HepG2 (cell line): ENCODE measurements at regions not wholly inside any gene's neighbourhood (a gene's known extent, or its start where the extent isn't known, plus 50 kb on each side); places are given as distances from the start of the nearest gene placed in this dataset.

ENCODE experiments used
- ATAC-seq: fragments of 200-7000 bp; cut with Tn5 transposase; 3 replicates; pipeline ENCODE4 v1.9.1; 2020; ENCODE audit warnings: mild to moderate bottlenecking, moderate library complexity
- BruUV-seq: library from RNA; stranded (reverse); fragments of 400-500 nt; replicated peaks from 2 replicates; lab custom pipeline; 2021; lab: Mats Ljungman, UMichigan
- CTCF ChIA-PET: fragments of 300-600 bp; formaldehyde crosslinking; extraction: SDS; loops from one replicate; lab custom pipeline; 2021; ENCODE audit warnings: low total read pairs, inconsistent platforms, low intra/inter-chr PET ratio; lab: Yijun Ruan, JAX
- POLR2A ChIA-PET: fragments of 350-600 bp; sonication (Branson Sonifier 250); formaldehyde crosslinking; loops from one replicate; lab custom pipeline; 2020; ENCODE audit warnings: antibody characterized with exemption, inconsistent platforms; lab: Yijun Ruan, JAX
- DNase-seq: peaks from one replicate; pipeline ENCODE4 v3.0.0-alpha.2; 2015; ENCODE audit warnings: low spot score
- FAIRE-seq: peaks from 3 replicates; lab custom pipeline; 2011; peaks lifted over from hg19 to GRCh38; lab: Jason Lieb, UNC
- H2AFZ ChIP-seq: one replicate; pipeline ENCODE4 v1.6.1; 2011; ENCODE audit warnings: low read length, inconsistent platforms
- H3K27ac ChIP-seq: fragments of 300-600 bp; 3 replicates; pipeline ENCODE4 v1.8.0; 2011; ENCODE audit warnings: mixed run types, mild to moderate bottlenecking, mixed read lengths, low read length, inconsistent platforms; ENCODE audit not compliant: insufficient read depth; ENCODE audit errors: extremely low read length
- H3K27me3 ChIP-seq, 2 experiments: fragments of 200-600 bp in 1 of 2; 2 replicates in 1 of 2; 3 replicates in 1 of 2; pipeline versions ENCODE4 v1.6.0 to v1.8.0; 2011; ENCODE audit warnings: low read length in 2 of 2, mild to moderate bottlenecking in 2 of 2, moderate library complexity in 2 of 2, inconsistent platforms in 1 of 2; ENCODE audit not compliant: insufficient read depth in 2 of 2, control insufficient read depth in 1 of 2
- H3K36me3 ChIP-seq, 2 experiments: fragments of 200-600 bp in 1 of 2; replicated peaks in 1 of 2; 2 replicates in 1 of 2; 3 replicates in 1 of 2; pipeline versions ENCODE4 v1.5.1 to v1.8.0; 2011; ENCODE audit warnings: low read length in 2 of 2, inconsistent platforms in 1 of 2; ENCODE audit not compliant: insufficient read depth in 2 of 2, control insufficient read depth in 1 of 2
- H3K4me1 ChIP-seq: 2 replicates; pipeline ENCODE4 v1.5.1; 2012; ENCODE audit warnings: low read length, inconsistent platforms; ENCODE audit not compliant: insufficient read depth
- H3K4me2 ChIP-seq: 2 replicates; pipeline ENCODE4 v1.6.0; 2011; ENCODE audit warnings: low read depth, low read length, inconsistent platforms
- H3K4me3 ChIP-seq, 3 experiments: fragments of 200-600 bp in 1 of 3; sonication (generic), shearing (Covaris generic) in 1 of 3; replicated peaks in 1 of 3; 2 replicates each; pipeline ENCODE4 v1.5.1; 2011 to 2016; ENCODE audit warnings: low read length in 3 of 3, inconsistent platforms in 2 of 3, low read depth in 2 of 3, mild to moderate bottlenecking in 2 of 3, control low read depth in 1 of 3, mixed read lengths in 1 of 3; ENCODE audit not compliant: insufficient read depth in 1 of 3
- H3K79me2 ChIP-seq: one replicate; pipeline ENCODE4 v1.6.1; 2011; ENCODE audit warnings: low read length, inconsistent platforms; ENCODE audit not compliant: insufficient read depth
- H3K9ac ChIP-seq: 2 replicates; pipeline ENCODE4 v1.6.0; 2011; ENCODE audit warnings: mild to moderate bottlenecking, low read depth, low read length, inconsistent platforms; ENCODE audit not compliant: insufficient read depth
- H3K9me3 ChIP-seq: 2 replicates; pipeline ENCODE4 v1.5.1; 2012; ENCODE audit warnings: mild to moderate bottlenecking, low read length
- H4K20me1 ChIP-seq: 2 replicates; pipeline ENCODE4 v1.6.0; 2011; ENCODE audit warnings: inconsistent platforms, mild to moderate bottlenecking, low read length, moderate library complexity; ENCODE audit not compliant: insufficient read depth
- ELF1 ChIP-seq: sonication (generic); formaldehyde crosslinking; IDR thresholded peaks from 2 replicates; pipeline ENCODE4 v1.4.0; 2020; ENCODE audit warnings: missing genetic modification reagents
- ETV6 ChIP-seq: sonication (generic); formaldehyde crosslinking; conservative IDR thresholded peaks from 2 replicates; pipeline ENCODE4 v1.4.0; 2020; ENCODE audit warnings: missing genetic modification reagents
- RFX1 ChIP-seq: fragments of 450-650 bp; IDR thresholded peaks from 2 replicates; pipeline ENCODE4 v1.6.1; 2017
- SOX13 ChIP-seq, 3 experiments: fragments of 450-650 bp in 1 of 3; sonication (generic) in 1 of 3; formaldehyde crosslinking in 1 of 3; IDR thresholded peaks in 2 of 3; conservative IDR thresholded peaks in 1 of 3; 2 replicates each; pipeline versions ENCODE4 v1.5.0 to v1.6.1; 2016 to 2020; ENCODE audit warnings: antibody characterized with exemption in 1 of 3, mild to moderate bottlenecking in 1 of 3, missing compliant biosample characterization in 1 of 3, missing genetic modification reagents in 1 of 3, moderate library complexity in 1 of 3
- TSC22D2 ChIP-seq: sonication (generic); formaldehyde crosslinking; IDR thresholded peaks from 2 replicates; pipeline ENCODE4 v1.5.1; 2020; ENCODE audit warnings: missing genetic modification reagents, mild to moderate bottlenecking, borderline replicate concordance
- ZNF124 ChIP-seq: sonication (generic); formaldehyde crosslinking; IDR thresholded peaks from 2 replicates; pipeline ENCODE4 v1.4.0; 2020; ENCODE audit warnings: missing genetic modification reagents
- ZNF292 ChIP-seq: sonication (generic); formaldehyde crosslinking; IDR thresholded peaks from 2 replicates; pipeline ENCODE4 v1.8.1; 2022; ENCODE audit warnings: mild to moderate bottlenecking, low read depth, missing genetic modification reagents, borderline replicate concordance
- ZNF747 ChIP-seq: sonication (generic); formaldehyde crosslinking; IDR thresholded peaks from 2 replicates; pipeline ENCODE4 v1.8.1; 2023; ENCODE audit warnings: missing genetic modification reagents, mild to moderate bottlenecking, borderline replicate concordance
- WGBS: methylation state at CpG from one replicate; pipeline ENCODE4 v1.1.6; 2017; ENCODE audit warnings: low lambda C conversion rate; 5-methylcytosine and 5-hydroxymethylcytosine counted together
- in situ Hi-C: cut with HindIII; loops from 2 replicates; pipeline ENCODE4 v1.10.0; 2017; ENCODE audit warnings: low pct_unique_long_range_greater_than_20kb; ENCODE audit not compliant: extremely low pct_ligation_motif_present
- intact Hi-C: fragments of 100-400 bp; cut with micrococcal nuclease; formaldehyde crosslinking; loops from one replicate; pipeline ENCODE4 v1.10.0; 2022; ENCODE audit not compliant: unreplicated experiment
- TF ChIP-seq, protein P1 (sequence below): sonication (generic); formaldehyde crosslinking; IDR thresholded peaks from 2 replicates; pipeline ENCODE4 v1.9.0; 2022; ENCODE audit warnings: low read depth, missing genetic modification reagents

DNA sequence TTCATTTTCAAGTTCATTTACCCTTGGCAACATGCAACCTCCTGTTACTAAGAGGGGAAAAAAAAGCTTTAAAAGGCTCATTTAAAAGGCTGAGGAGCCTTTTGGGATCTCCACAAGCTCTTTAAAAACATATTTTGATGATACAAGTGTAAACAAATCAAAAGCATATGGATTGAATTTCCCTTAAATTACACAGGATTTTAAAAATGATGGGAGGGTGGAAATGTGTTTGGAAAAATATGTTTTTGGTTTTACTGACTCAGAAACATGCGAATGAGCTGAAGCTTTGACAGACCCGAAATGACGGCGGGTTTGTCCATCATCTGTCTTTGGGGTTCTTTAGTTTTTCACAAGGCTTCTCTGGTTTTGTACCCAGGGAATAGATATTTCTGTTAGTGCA lies 180.6 kb upstream of the CCDC68 start:
- no peak overlapping the region for H3K27ac ChIP-seq
- in situ Hi-C loops, result no loop called here
- BruUV-seq, result no TSS peak
- no peaks in the 10 kb centered on the region for H3K79me2 ChIP-seq
- H3K9ac ChIP-seq, result no peak overlapping the region
- H3K4me1 ChIP-seq, result no peaks in the 10 kb centered on the region
- no peak overlapping the region for H2AFZ ChIP-seq
- H3K4me2 ChIP-seq, result no peak overlapping the region
- WGBS, result 0% methylated on average over 4 of the region's 4 CpGs
- H3K27me3 ChIP-seq, result peaks cover 1 to 4% of the 10 kb centered on the region in 2 experiments; a peak in 2 of 5 replicates
- no peaks in the 10 kb centered on the region for H4K20me1 ChIP-seq
- ChIA-PET CTCF (no interaction called here), POLR2A (no interaction called here)
- H3K4me3 ChIP-seq, result no peak overlapping the region
- no peak for ATAC-seq
- H3K36me3 ChIP-seq, result no peaks in the 10 kb centered on the region
- no peak for DNase-seq
- H3K9me3 ChIP-seq, result no peaks in the 10 kb centered on the region
- intact Hi-C loops, result no loop called here
- FAIRE-seq, result no peak
- TF ChIP-seq ZNF292, result no peak
- TF ChIP-seq, protein P1, sequence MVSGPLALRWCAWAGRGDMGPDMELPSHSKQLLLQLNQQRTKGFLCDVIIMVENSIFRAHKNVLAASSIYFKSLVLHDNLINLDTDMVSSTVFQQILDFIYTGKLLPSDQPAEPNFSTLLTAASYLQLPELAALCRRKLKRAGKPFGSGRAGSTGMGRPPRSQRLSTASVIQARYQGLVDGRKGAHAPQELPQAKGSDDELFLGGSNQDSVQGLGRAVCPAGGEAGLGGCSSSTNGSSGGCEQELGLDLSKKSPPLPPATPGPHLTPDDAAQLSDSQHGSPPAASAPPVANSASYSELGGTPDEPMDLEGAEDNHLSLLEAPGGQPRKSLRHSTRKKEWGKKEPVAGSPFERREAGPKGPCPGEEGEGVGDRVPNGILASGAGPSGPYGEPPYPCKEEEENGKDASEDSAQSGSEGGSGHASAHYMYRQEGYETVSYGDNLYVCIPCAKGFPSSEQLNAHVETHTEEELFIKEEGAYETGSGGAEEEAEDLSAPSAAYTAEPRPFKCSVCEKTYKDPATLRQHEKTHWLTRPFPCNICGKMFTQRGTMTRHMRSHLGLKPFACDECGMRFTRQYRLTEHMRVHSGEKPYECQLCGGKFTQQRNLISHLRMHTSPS (CRISPR knock-in tag), result no peak
- TF ChIP-seq SOX13 (IDR thresholded peaks at IDR 0.05), result no peak
- TF ChIP-seq SOX13 (CRISPR knock-in tag; conservative IDR thresholded peaks at IDR 0.05 in 1 of 2, IDR thresholded peaks at IDR 0.05 in 1 of 2), result no peak
- TF ChIP-seq ZNF747, result no peak
- no peak for TF ChIP-seq RFX1
- no peak for TF ChIP-seq TSC22D2 (CRISPR knock-in tag)
- no peak for TF ChIP-seq ETV6 (CRISPR knock-in tag)
- TF ChIP-seq ELF1 (CRISPR knock-in tag), result no peak
- TF ChIP-seq ZNF124 (CRISPR knock-in tag), result no peak
